ENCODE measurements at regions not wholly inside any gene's neighbourhood (a gene's known extent, or its start where the extent isn't known, plus 50 kb on each side); places are given as distances from the start of the nearest gene placed in this dataset.

GRCh38 chr3:151969026-151969642 is 95.7 kb downstream of the SUCNR1 start:
- no peak for TF ChIP-seq CTCF (IDR thresholded peaks at IDR 0.05)
- TF ChIP-seq POLR2A (IDR thresholded peaks at IDR 0.05) = no peak
